GM12865 (cell line): ENCODE measurements at regions not wholly inside any gene's neighbourhood (a gene's known extent, or its start where the extent isn't known, plus 50 kb on each side); places are given as distances from the start of the nearest gene placed in this dataset.

Experiments
- DNase-seq: peaks from one replicate; pipeline ENCODE4 v3.0.0; 2010; ENCODE audit warnings: low read depth
- H3K4me3 ChIP-seq: 2 replicates; pipeline ENCODE4 v1.5.1; 2011; ENCODE audit warnings: mild to moderate bottlenecking, low read depth, low read length, control low read depth
- CTCF ChIP-seq: IDR thresholded peaks from 2 replicates; pipeline ENCODE4 v1.5.1; 2011; ENCODE audit warnings: low read length, control low read depth, low read depth, inconsistent platforms; ENCODE audit not compliant: insufficient read depth; ENCODE audit errors: missing control alignments

GRCh38 chr18:40357536-40357935, 1597.5 kb upstream of the PIK3C3 start:
- H3K4me3 ChIP-seq, result no peak overlapping the region
- no peak for TF ChIP-seq CTCF
- DNase-seq, result no peak

DNA sequence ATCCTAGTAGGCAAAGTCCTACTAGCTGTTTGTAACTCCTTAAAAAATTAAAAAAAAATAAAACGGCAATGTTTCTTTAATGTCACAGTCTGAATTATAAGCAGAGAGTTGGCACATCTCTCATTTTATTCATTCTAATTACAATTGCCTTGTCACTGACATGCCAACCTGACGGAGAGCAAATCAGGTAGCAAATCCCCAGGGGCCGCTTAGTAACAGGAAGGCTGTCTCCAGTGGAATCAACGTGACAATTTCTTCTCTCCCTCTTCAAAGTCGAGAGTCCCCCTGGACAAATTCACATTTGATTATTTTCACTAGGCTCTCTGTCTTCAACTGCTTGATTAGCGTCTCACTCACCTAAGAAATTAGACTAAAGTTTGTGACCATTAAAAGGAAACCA, 1598.9 kb upstream of the PIK3C3 start:
- H3K4me3 ChIP-seq, result no peak overlapping the region
- no peak for TF ChIP-seq CTCF
- no peak for DNase-seq

DNA sequence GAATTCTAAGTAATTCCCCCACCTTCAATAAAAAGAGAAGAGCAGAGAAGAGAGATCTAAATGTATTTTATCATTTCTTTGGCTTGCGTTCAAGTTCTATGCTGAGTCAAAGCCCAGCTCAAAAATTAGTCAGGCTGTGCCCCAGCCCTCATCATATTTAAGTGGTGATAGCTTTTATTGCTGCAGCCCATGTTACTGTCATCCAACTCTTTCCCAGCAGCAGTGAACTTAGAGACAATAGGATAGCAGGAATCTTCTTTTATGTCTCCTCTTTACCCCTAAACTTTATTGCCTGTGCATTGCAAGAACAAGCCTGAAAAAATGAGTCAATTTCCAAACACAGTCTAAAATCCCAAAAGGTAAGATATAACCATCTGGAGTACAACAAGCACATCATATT, 1599.3 kb upstream of the PIK3C3 start:
- DNase-seq, result no peak
- no peak overlapping the region for H3K4me3 ChIP-seq
- TF ChIP-seq CTCF, result no peak

DNA sequence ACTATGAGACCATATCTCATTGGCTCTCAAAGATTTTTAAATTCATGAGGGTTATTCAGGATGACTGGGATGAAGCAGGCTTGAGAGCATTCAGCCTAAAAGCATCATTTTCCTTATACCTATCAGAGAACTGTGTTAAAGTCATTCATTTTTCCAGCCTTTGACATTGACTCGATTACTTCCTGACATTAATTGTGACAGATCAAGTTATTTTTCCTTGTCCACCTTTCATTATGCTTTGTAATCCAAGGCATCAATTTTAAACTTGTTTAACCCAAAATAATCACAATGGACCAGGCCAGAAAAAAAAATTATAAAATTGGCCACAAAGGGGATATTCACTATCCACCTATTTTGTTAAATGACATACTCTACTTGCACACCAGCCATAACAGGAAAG, 1606.8 kb upstream of the PIK3C3 start:
- no peak for TF ChIP-seq CTCF
- no peak overlapping the region for H3K4me3 ChIP-seq
- no peak for DNase-seq

GRCh38 chr18:40347261-40347660, 1607.8 kb upstream of the PIK3C3 start:
- DNase-seq, result no peak
- H3K4me3 ChIP-seq, result no peak overlapping the region
- TF ChIP-seq CTCF, result no peak

- no peak for DNase-seq
- no peak overlapping the region for H3K4me3 ChIP-seq
- no peak for TF ChIP-seq CTCF
These were observed 1608.9 kb upstream of the PIK3C3 start for GRCh38 chr18:40346146-40346545.

DNA sequence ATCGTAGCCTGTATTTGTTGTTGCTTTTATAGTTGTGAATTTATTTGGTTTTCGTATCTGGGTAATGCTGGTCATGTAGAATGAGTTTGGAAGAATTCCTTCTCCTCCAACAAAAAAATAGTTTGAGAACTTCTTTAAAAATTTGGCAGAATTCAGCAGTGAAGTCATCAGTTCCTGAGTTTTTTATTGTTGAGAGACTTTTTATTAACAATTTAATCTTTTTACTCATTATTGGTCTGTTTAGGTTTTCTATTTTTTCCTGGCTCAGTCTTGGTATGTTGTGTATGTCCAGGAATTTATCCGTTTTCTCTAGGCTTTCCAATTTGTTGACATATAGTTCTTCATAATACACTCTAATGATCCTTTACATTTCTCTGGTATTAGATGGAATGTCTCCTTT, 1613.3 kb upstream of the PIK3C3 start:
- DNase-seq, result no peak
- no peak for TF ChIP-seq CTCF
- no peak overlapping the region for H3K4me3 ChIP-seq
